CD14-positive monocyte (primary cell): ENCODE measurements at regions not wholly inside any gene's neighbourhood (a gene's known extent, or its start where the extent isn't known, plus 50 kb on each side); places are given as distances from the start of the nearest gene placed in this dataset.

Source experiments
- DNase-seq, 3 donors: peaks; one replicate each; pipeline ENCODE4 v3.0.0-alpha.2; 2011 to 2022
- H2AFZ ChIP-seq: 2 replicates; pipeline ENCODE4 v1.6.0; 2012; ENCODE audit warnings: mild to moderate bottlenecking, low read depth, low read length, inconsistent platforms; ENCODE audit not compliant: insufficient read depth, poor library complexity, severe bottlenecking
- H3K27ac ChIP-seq, 2 donors: 1 replicate in 1 of 2; 2 replicates in 1 of 2; pipeline ENCODE4 v1.5.1; 2012 to 2013; ENCODE audit warnings: low read length in 2 of 2, control low read depth in 1 of 2, inconsistent platforms in 1 of 2, low read depth in 1 of 2, mild to moderate bottlenecking in 1 of 2
- H3K27me3 ChIP-seq, 2 donors: one replicate each; pipeline versions ENCODE4 v1.6.0 to v1.6.1; 2011 to 2013; ENCODE audit warnings: low read length in 2 of 2; ENCODE audit not compliant: control insufficient read depth in 2 of 2, insufficient read depth in 2 of 2
- H3K36me3 ChIP-seq, 2 donors: replicated peaks in 1 of 2; 1 replicate in 1 of 2; 2 replicates in 1 of 2; pipeline versions ENCODE4 v1.5.1 to v1.6.1; 2012 to 2013; ENCODE audit warnings: low read length in 2 of 2, control low read depth in 1 of 2, inconsistent platforms in 1 of 2, mild to moderate bottlenecking in 1 of 2; ENCODE audit not compliant: insufficient read depth in 2 of 2, control insufficient read depth in 1 of 2
- H3K4me1 ChIP-seq, 2 donors: 1 replicate in 1 of 2; 2 replicates in 1 of 2; pipeline versions ENCODE4 v1.5.1 to v1.6.1; 2012 to 2013; ENCODE audit warnings: low read length in 2 of 2, control low read depth in 1 of 2, inconsistent platforms in 1 of 2, mild to moderate bottlenecking in 1 of 2, moderate library complexity in 1 of 2; ENCODE audit not compliant: insufficient read depth in 2 of 2, control insufficient read depth in 1 of 2
- H3K4me2 ChIP-seq: replicated peaks from 2 replicates; pipeline ENCODE3; 2012; ENCODE audit warnings: low read length, moderate library complexity, mild to moderate bottlenecking; ENCODE audit not compliant: poor library complexity, severe bottlenecking; ENCODE audit errors: extremely low read depth
- H3K4me3 ChIP-seq, 3 experiments: fragments of 200-600 bp in 1 of 3; sonication (generic) in 1 of 3; replicated peaks in 1 of 3; 1 replicate in 2 of 3; 2 replicates in 1 of 3; pipeline ENCODE4 v1.5.1; 2011 to 2013; ENCODE audit warnings: low read length in 3 of 3, mild to moderate bottlenecking in 3 of 3, control low read depth in 2 of 3, low read depth in 2 of 3, inconsistent platforms in 1 of 3, moderate library complexity in 1 of 3
- H3K79me2 ChIP-seq: 2 replicates; pipeline ENCODE4 v1.6.0; 2012; ENCODE audit warnings: mild to moderate bottlenecking, control low read depth, inconsistent platforms, low read length, moderate library complexity; ENCODE audit not compliant: insufficient read depth
- H3K9ac ChIP-seq: 2 replicates; pipeline ENCODE4 v1.6.0; 2017; ENCODE audit warnings: low read length, mild to moderate bottlenecking; ENCODE audit not compliant: insufficient read depth, poor library complexity, severe bottlenecking
- H3K9me3 ChIP-seq, 2 donors: replicated peaks in 1 of 2; 1 replicate in 1 of 2; 2 replicates in 1 of 2; pipeline versions ENCODE4 v1.5.1 to v1.6.1; 2012 to 2013; ENCODE audit warnings: low read length in 2 of 2, control low read depth in 1 of 2; ENCODE audit not compliant: control insufficient read depth in 1 of 2, insufficient read depth in 1 of 2
- H4K20me1 ChIP-seq: 2 replicates; pipeline ENCODE4 v1.6.0; 2012; ENCODE audit warnings: mild to moderate bottlenecking, low read length, control low read depth, moderate library complexity; ENCODE audit not compliant: insufficient read depth
- H3K27ac Mint-ChIP-seq, 7 donors: one replicate each; pipeline ENCODE4 v1.8.0; 2020; ENCODE audit warnings: mild to moderate bottlenecking in 7 of 7, mixed read lengths in 7 of 7, moderate library complexity in 6 of 7, inconsistent platforms in 2 of 7
- H3K27me3 Mint-ChIP-seq, 3 donors: one replicate each; pipeline ENCODE4 v1.8.0; 2021 to 2022; ENCODE audit warnings: low read depth in 3 of 3, mild to moderate bottlenecking in 3 of 3, mixed read lengths in 3 of 3, moderate library complexity in 3 of 3, inconsistent platforms in 1 of 3
- H3K36me3 Mint-ChIP-seq, 2 donors: one replicate each; pipeline ENCODE4 v1.8.0; 2020; ENCODE audit warnings: mixed read lengths in 2 of 2, inconsistent platforms in 1 of 2, mild to moderate bottlenecking in 1 of 2
- H3K4me1 Mint-ChIP-seq: one replicate; pipeline ENCODE4 v1.8.0; 2020; ENCODE audit warnings: mild to moderate bottlenecking, mixed read lengths
- H3K4me3 Mint-ChIP-seq, 2 donors: one replicate each; pipeline ENCODE4 v1.8.0; 2020; ENCODE audit warnings: mild to moderate bottlenecking in 2 of 2, mixed read lengths in 2 of 2, moderate library complexity in 1 of 2
- H3K9me3 Mint-ChIP-seq, 7 donors: one replicate each; pipeline ENCODE4 v1.8.0; 2020 to 2022; ENCODE audit warnings: mixed read lengths in 7 of 7, mild to moderate bottlenecking in 6 of 7, moderate library complexity in 6 of 7, inconsistent platforms in 2 of 7
- CTCF ChIP-seq: fragments of 200-600 bp; IDR thresholded peaks from one replicate; pipeline ENCODE4 v1.8.0; 2022; ENCODE audit warnings: antibody characterized with exemption, mild to moderate bottlenecking
- WGBS: methylation state at CpG from one replicate; pipeline ENCODE4 v1.1.5; 2013; ENCODE audit warnings: missing lambda C conversion rate; ENCODE audit not compliant: insufficient coverage; 5-methylcytosine and 5-hydroxymethylcytosine counted together
- intact Hi-C, 2 donors: fragments of 100-400 bp; cut with micrococcal nuclease; formaldehyde crosslinking; loops; one replicate each; pipeline versions ENCODE4 v1.15.0 to v1.15.1; 2023

- H3K4me3 ChIP-seq, result no peak overlapping the region
- Mint-ChIP-seq H3K4me3 (no peak overlapping the region), H3K36me3 (no peaks in the 10 kb centered on the region), H3K9me3 (peaks cover 0 to 9% (median 3%) of the 10 kb centered on the region in 7 donors), H3K27me3 (no peaks in the 10 kb centered on the region), H3K27ac (no peak overlapping the region), H3K4me1 (no peaks in the 10 kb centered on the region)
- no peak overlapping the region for H2AFZ ChIP-seq
- H3K9ac ChIP-seq, result no peak overlapping the region
- no peaks in the 10 kb centered on the region for H3K36me3 ChIP-seq
- intact Hi-C loops, result no loop called here
- peaks cover 2 to 6% of the 10 kb centered on the region in 2 donors for H3K9me3 ChIP-seq
- H3K4me2 ChIP-seq, result no peak overlapping the region
- no peak for DNase-seq
- no peaks in the 10 kb centered on the region for H3K79me2 ChIP-seq
- no peaks in the 10 kb centered on the region for H4K20me1 ChIP-seq
- no peaks in the 10 kb centered on the region for H3K27me3 ChIP-seq
- no peaks in the 10 kb centered on the region for H3K4me1 ChIP-seq
- no peak for TF ChIP-seq CTCF
- H3K27ac ChIP-seq, result no peak overlapping the region
Observed at GRCh38 chr5:25764733-25765132, 1120.0 kb upstream of the CDH10 start.

GRCh38 chr5:25763781-25764180 lies 1119.0 kb upstream of the CDH10 start:
- no peaks in the 10 kb centered on the region for H3K79me2 ChIP-seq
- Mint-ChIP-seq H3K4me1 (no peaks in the 10 kb centered on the region), H3K36me3 (no peaks in the 10 kb centered on the region), H3K9me3 (peaks cover 0 to 5% (median 0%) of the 10 kb centered on the region in 7 donors), H3K27me3 (no peaks in the 10 kb centered on the region), H3K27ac (no peak overlapping the region), H3K4me3 (no peak overlapping the region)
- no peak overlapping the region for H3K4me2 ChIP-seq
- H3K27ac ChIP-seq, result no peak overlapping the region
- H3K27me3 ChIP-seq, result no peaks in the 10 kb centered on the region
- H2AFZ ChIP-seq, result no peak overlapping the region
- H3K4me1 ChIP-seq, result no peaks in the 10 kb centered on the region
- WGBS, result 80% methylated on average over 1 of the region's 3 CpGs
- no peaks in the 10 kb centered on the region for H3K36me3 ChIP-seq
- H4K20me1 ChIP-seq, result no peaks in the 10 kb centered on the region
- H3K4me3 ChIP-seq, result no peak overlapping the region
- no peak for TF ChIP-seq CTCF
- peaks cover under 1 to 2% of the 10 kb centered on the region in 2 donors for H3K9me3 ChIP-seq
- no peak overlapping the region for H3K9ac ChIP-seq
- DNase-seq, result no peak
- intact Hi-C loops, result no loop called here
